ENCODE measurements at regions not wholly inside any gene's neighbourhood (a gene's known extent, or its start where the extent isn't known, plus 50 kb on each side); places are given as distances from the start of the nearest gene placed in this dataset.

GRCh38 chr18:51664236-51664635 is 466.8 kb upstream of the MEX3C start:
- H3K9ac ChIP-seq, result no peak overlapping the region
- no peaks in the 10 kb centered on the region for H3K79me2 ChIP-seq (ENCODE audit: low read depth)
- no peak overlapping the region for H3K27ac ChIP-seq
- TF ChIP-seq CTCF (IDR thresholded peaks at IDR 0.05), result no peak
- DNase-seq (ENCODE audit: low spot score), result no peak
- Mint-ChIP-seq H3K9me3 (no peaks in the 10 kb centered on the region), H3K4me3 (no peak overlapping the region), H3K27me3 (ENCODE audit: insufficient read depth, low read depth) (peaks cover 8% of the 10 kb centered on the region), H3K36me3 (no peaks in the 10 kb centered on the region), H3K4me1 (peaks cover 66% of the 10 kb centered on the region), H3K27ac (no peak overlapping the region)
- H3K4me2 ChIP-seq, result no peak overlapping the region
- no peaks in the 10 kb centered on the region for H3K27me3 ChIP-seq
- peaks cover 24% of the 10 kb centered on the region for H3K4me1 ChIP-seq
- H3K9me3 ChIP-seq (ENCODE audit: low read depth), result no peaks in the 10 kb centered on the region
- H3F3A ChIP-seq (ENCODE audit: low read depth), result peaks cover 13% of the 10 kb centered on the region
- no peak overlapping the region for H2AFZ ChIP-seq (replicated peaks)
- H3K36me3 ChIP-seq, result no peaks in the 10 kb centered on the region
- H3K4me3 ChIP-seq, result no peak overlapping the region
- H4K20me1 ChIP-seq (ENCODE audit: low read depth), result no peaks in the 10 kb centered on the region

- no peaks in the 10 kb centered on the region for H4K20me1 ChIP-seq (ENCODE audit: low read depth)
- H3F3A ChIP-seq (ENCODE audit: low read depth), result peaks cover 13% of the 10 kb centered on the region
- Mint-ChIP-seq H3K27ac (peak overlapping the region; percentile 76), H3K36me3 (peaks cover 3% of the 10 kb centered on the region), H3K4me1 (peaks cover 54% of the 10 kb centered on the region), H3K4me3 (peak overlapping the region; percentile 22), H3K9me3 (peaks cover 11% of the 10 kb centered on the region), H3K27me3 (ENCODE audit: insufficient read depth, low read depth) (peaks cover 5% of the 10 kb centered on the region)
- no peak for TF ChIP-seq EZH2phosphoT487 (IDR thresholded peaks at IDR 0.05)
- no peak for TF ChIP-seq CTCF (IDR thresholded peaks at IDR 0.05)
- no peak for TF ChIP-seq EZH2 (IDR thresholded peaks at IDR 0.05)
- H3K27ac ChIP-seq, result no peak overlapping the region
- no peaks in the 10 kb centered on the region for H3K9me3 ChIP-seq (ENCODE audit: low read depth)
- no peak overlapping the region for H3K4me3 ChIP-seq
- no peak overlapping the region for H2AFZ ChIP-seq (replicated peaks)
- H3K36me3 ChIP-seq, result no peaks in the 10 kb centered on the region
- H3K27me3 ChIP-seq, result no peaks in the 10 kb centered on the region
- H3K79me2 ChIP-seq (ENCODE audit: low read depth), result no peaks in the 10 kb centered on the region
- peak overlapping the region; percentile 40 for H3K4me2 ChIP-seq
- DNase-seq (ENCODE audit: low spot score), result peak; percentile 61
- peaks cover 14% of the 10 kb centered on the region for H3K4me1 ChIP-seq
- no peak overlapping the region for H3K9ac ChIP-seq
Measured at GRCh38 chr18:51666763-51667191, 469.3 kb upstream of the MEX3C start.

- H3K9me3 ChIP-seq (ENCODE audit: low read depth), result no peaks in the 10 kb centered on the region
- H3F3A ChIP-seq (ENCODE audit: low read depth), result peaks cover 13% of the 10 kb centered on the region
- H3K27me3 ChIP-seq, result no peaks in the 10 kb centered on the region
- H3K36me3 ChIP-seq, result no peaks in the 10 kb centered on the region
- Mint-ChIP-seq H3K27ac (peak overlapping the region; percentile 9), H3K36me3 (peaks cover 3% of the 10 kb centered on the region), H3K4me3 (no peak overlapping the region), H3K9me3 (peaks cover 11% of the 10 kb centered on the region), H3K27me3 (ENCODE audit: insufficient read depth, low read depth) (peaks cover 5% of the 10 kb centered on the region), H3K4me1 (peaks cover 51% of the 10 kb centered on the region)
- no peaks in the 10 kb centered on the region for H3K79me2 ChIP-seq (ENCODE audit: low read depth)
- H3K4me1 ChIP-seq, result peaks cover 14% of the 10 kb centered on the region
- H3K4me2 ChIP-seq, result peak overlapping the region; percentile 52
- no peaks in the 10 kb centered on the region for H4K20me1 ChIP-seq (ENCODE audit: low read depth)
- peak; percentile 78 for DNase-seq (ENCODE audit: low spot score)
- no peak overlapping the region for H3K4me3 ChIP-seq
- H3K27ac ChIP-seq, result no peak overlapping the region
- TF ChIP-seq EZH2 (IDR thresholded peaks at IDR 0.05) (no peak), CTCF (IDR thresholded peaks at IDR 0.05) (peak; percentile 88)
- H3K9ac ChIP-seq, result no peak overlapping the region
- H2AFZ ChIP-seq (replicated peaks), result no peak overlapping the region
Measured at GRCh38 chr18:51668101-51668500, 470.6 kb upstream of the MEX3C start.

All from neural progenitor cell (in vitro differentiated cells).